ENCODE measurements at regions not wholly inside any gene's neighbourhood (a gene's known extent, or its start where the extent isn't known, plus 50 kb on each side); places are given as distances from the start of the nearest gene placed in this dataset.

- no peak for TF ChIP-seq CTCF (IDR thresholded peaks at IDR 0.05; ENCODE audit: borderline replicate concordance, extremely low read depth, insufficient read depth)
- DNase-seq (no peak), FAIRE-seq (no peak)
- intact Hi-C loops (cut with DNase I), result no loop called here
- Histone ChIP-seq H3K27ac (ENCODE audit: low read depth in 2 of 2, low read length in 2 of 2) (no peak overlapping the region), H3K4me1 (ENCODE audit: control insufficient read depth in 2 of 3, insufficient read depth in 2 of 3, low read depth in 1 of 3, low read length in 3 of 3) (no peaks in the 10 kb centered on the region), H3K4me3 (ENCODE audit: low read length in 3 of 3) (no peak overlapping the region), H3K27me3 (ENCODE audit: control insufficient read depth, insufficient read depth, low read length) (no peaks in the 10 kb centered on the region), H3K36me3 (ENCODE audit: control insufficient read depth in 2 of 3, insufficient read depth in 3 of 3, low read length in 3 of 3) (no peaks in the 10 kb centered on the region), H3K9ac (ENCODE audit: low read length in 3 of 3) (no peak overlapping the region), H3K9me3 (ENCODE audit: control insufficient read depth in 2 of 3, insufficient read depth in 1 of 3, low read length in 3 of 3) (no peaks in the 10 kb centered on the region)
Measured at GRCh38 chr19:31723101-31723500, 373.9 kb upstream of the TSHZ3 start.

- DNase-seq (peak in 3 of 5 donors; percentile 12 to 45 (median 14)), FAIRE-seq (no peak)
- H3K27ac ChIP-seq (ENCODE audit: low read depth in 2 of 2, low read length in 2 of 2), result no peak overlapping the region
- H3K27me3 ChIP-seq (ENCODE audit: control insufficient read depth, insufficient read depth, low read length), result no peaks in the 10 kb centered on the region
- H3K36me3 ChIP-seq (ENCODE audit: control insufficient read depth in 2 of 3, insufficient read depth in 3 of 3, low read length in 3 of 3), result no peaks in the 10 kb centered on the region
- TF ChIP-seq CTCF (IDR thresholded peaks at IDR 0.05; ENCODE audit: borderline replicate concordance, extremely low read depth, insufficient read depth), result no peak
- H3K9me3 ChIP-seq (ENCODE audit: control insufficient read depth in 2 of 3, insufficient read depth in 1 of 3, low read length in 3 of 3), result no peaks in the 10 kb centered on the region
- H3K4me3 ChIP-seq (ENCODE audit: low read length in 3 of 3), result no peak overlapping the region
- no peak overlapping the region for H3K9ac ChIP-seq (ENCODE audit: low read length in 3 of 3)
- intact Hi-C loops (cut with DNase I), result no loop called here
- H3K4me1 ChIP-seq (ENCODE audit: control insufficient read depth in 2 of 3, insufficient read depth in 2 of 3, low read depth in 1 of 3, low read length in 3 of 3), result no peaks in the 10 kb centered on the region
Measured at GRCh38 chr19:31725051-31725450, 375.8 kb upstream of the TSHZ3 start.

GRCh38 chr19:31727536-31727935 is 378.3 kb upstream of the TSHZ3 start:
- TF ChIP-seq CTCF (IDR thresholded peaks at IDR 0.05; ENCODE audit: borderline replicate concordance, extremely low read depth, insufficient read depth), result no peak
- intact Hi-C loops (cut with DNase I), result no loop called here
- no peaks in the 10 kb centered on the region for H3K9me3 ChIP-seq (ENCODE audit: control insufficient read depth in 2 of 3, insufficient read depth in 1 of 3, low read length in 3 of 3)
- DNase-seq (no peak), FAIRE-seq (no peak)
- no peak overlapping the region for H3K27ac ChIP-seq (ENCODE audit: low read depth in 2 of 2, low read length in 2 of 2)
- no peaks in the 10 kb centered on the region for H3K36me3 ChIP-seq (ENCODE audit: control insufficient read depth in 2 of 3, insufficient read depth in 3 of 3, low read length in 3 of 3)
- H3K9ac ChIP-seq (ENCODE audit: low read length in 3 of 3), result no peak overlapping the region
- no peaks in the 10 kb centered on the region for H3K4me1 ChIP-seq (ENCODE audit: control insufficient read depth in 2 of 3, insufficient read depth in 2 of 3, low read depth in 1 of 3, low read length in 3 of 3)
- no peaks in the 10 kb centered on the region for H3K27me3 ChIP-seq (ENCODE audit: control insufficient read depth, insufficient read depth, low read length)
- H3K4me3 ChIP-seq (ENCODE audit: low read length in 3 of 3), result no peak overlapping the region

GRCh38 chr19:31730270-31730669 is 381.0 kb upstream of the TSHZ3 start:
- no peak for DNase-seq
- TF ChIP-seq CTCF (IDR thresholded peaks at IDR 0.05; ENCODE audit: borderline replicate concordance, extremely low read depth, insufficient read depth), result no peak
- intact Hi-C loops (cut with DNase I), result no loop called here

More at GRCh38 chr19:31730270-31730669, 381.0 kb upstream of the TSHZ3 start:
- H3K36me3 ChIP-seq (ENCODE audit: control insufficient read depth in 2 of 3, insufficient read depth in 3 of 3, low read length in 3 of 3), result no peaks in the 10 kb centered on the region
- no peak for FAIRE-seq
- no peak overlapping the region for H3K4me3 ChIP-seq (ENCODE audit: low read length in 3 of 3)
- no peak overlapping the region for H3K27ac ChIP-seq (ENCODE audit: low read depth in 2 of 2, low read length in 2 of 2)
- no peaks in the 10 kb centered on the region for H3K9me3 ChIP-seq (ENCODE audit: control insufficient read depth in 2 of 3, insufficient read depth in 1 of 3, low read length in 3 of 3)
- no peaks in the 10 kb centered on the region for H3K27me3 ChIP-seq (ENCODE audit: control insufficient read depth, insufficient read depth, low read length)
- no peak overlapping the region for H3K9ac ChIP-seq (ENCODE audit: low read length in 3 of 3)
- no peaks in the 10 kb centered on the region for H3K4me1 ChIP-seq (ENCODE audit: control insufficient read depth in 2 of 3, insufficient read depth in 2 of 3, low read depth in 1 of 3, low read length in 3 of 3)

All from kidney (tissue), 13 donors.